ENCODE measurements at regions not wholly inside any gene's neighbourhood (a gene's known extent, or its start where the extent isn't known, plus 50 kb on each side); places are given as distances from the start of the nearest gene placed in this dataset.

DNA sequence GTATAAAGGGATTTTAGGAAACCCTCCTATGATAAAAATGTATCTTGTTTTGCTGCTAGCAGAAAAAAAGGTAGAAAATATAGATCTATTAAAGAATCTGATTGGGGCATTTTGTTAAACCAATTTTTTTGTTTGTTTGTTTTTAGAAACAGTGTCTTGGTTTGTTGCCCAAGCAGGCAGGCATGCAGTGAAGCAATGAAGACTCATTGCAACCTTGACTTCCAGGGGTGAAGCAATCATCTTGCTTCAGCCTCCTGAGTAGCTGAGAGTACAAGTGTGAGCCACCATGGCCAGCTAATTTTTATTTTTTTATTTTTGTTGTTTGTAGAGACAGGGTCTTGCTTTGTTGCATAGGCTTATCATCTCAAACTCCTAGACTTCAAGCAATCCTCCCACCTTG, 755.8 kb upstream of the EDIL3 start:
- H3K27ac ChIP-seq (ENCODE audit: low read length), result no peak overlapping the region
- TF ChIP-seq, protein P1, sequence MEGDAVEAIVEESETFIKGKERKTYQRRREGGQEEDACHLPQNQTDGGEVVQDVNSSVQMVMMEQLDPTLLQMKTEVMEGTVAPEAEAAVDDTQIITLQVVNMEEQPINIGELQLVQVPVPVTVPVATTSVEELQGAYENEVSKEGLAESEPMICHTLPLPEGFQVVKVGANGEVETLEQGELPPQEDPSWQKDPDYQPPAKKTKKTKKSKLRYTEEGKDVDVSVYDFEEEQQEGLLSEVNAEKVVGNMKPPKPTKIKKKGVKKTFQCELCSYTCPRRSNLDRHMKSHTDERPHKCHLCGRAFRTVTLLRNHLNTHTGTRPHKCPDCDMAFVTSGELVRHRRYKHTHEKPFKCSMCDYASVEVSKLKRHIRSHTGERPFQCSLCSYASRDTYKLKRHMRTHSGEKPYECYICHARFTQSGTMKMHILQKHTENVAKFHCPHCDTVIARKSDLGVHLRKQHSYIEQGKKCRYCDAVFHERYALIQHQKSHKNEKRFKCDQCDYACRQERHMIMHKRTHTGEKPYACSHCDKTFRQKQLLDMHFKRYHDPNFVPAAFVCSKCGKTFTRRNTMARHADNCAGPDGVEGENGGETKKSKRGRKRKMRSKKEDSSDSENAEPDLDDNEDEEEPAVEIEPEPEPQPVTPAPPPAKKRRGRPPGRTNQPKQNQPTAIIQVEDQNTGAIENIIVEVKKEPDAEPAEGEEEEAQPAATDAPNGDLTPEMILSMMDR (IDR thresholded peaks at IDR 0.05; ENCODE audit: poor library complexity, severe bottlenecking), result no peak
- TF ChIP-seq RAD21 (conservative IDR thresholded peaks at IDR 0.05), result no peak
- no peak for TF ChIP-seq POLR2AphosphoS5 (IDR thresholded peaks at IDR 0.05)
- no peak for TF ChIP-seq SMC3 (conservative IDR thresholded peaks at IDR 0.05; ENCODE audit: poor library complexity)
- no peak for TF ChIP-seq EZH2 (IDR thresholded peaks at IDR 0.05; ENCODE audit: borderline replicate concordance, insufficient read depth, low read length, poor library complexity, severe bottlenecking)

DNA sequence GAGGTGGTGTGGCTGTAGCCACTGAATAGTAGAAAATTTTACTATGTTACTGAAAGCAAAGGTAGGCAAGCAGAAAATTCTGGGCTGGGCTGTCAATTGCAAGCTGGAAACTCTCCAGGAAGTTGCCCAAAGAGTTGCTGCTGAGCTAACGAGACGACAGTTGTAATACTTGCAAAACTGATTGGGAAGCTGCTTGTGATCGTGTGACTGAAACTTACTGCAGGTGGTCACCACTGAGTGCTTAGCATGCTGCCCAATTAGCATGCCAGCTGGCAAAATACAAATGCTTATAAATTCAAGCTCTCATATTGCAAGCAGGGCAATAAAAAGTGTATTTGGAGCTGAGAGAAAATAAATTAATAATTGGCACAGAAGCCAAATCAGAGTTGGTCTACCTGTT, 758.5 kb upstream of the EDIL3 start:
- Histone ChIP-seq H3K27me3 (ENCODE audit: insufficient read depth, low read depth, low read length) (no peaks in the 10 kb centered on the region), H3K9me2 (ENCODE audit: insufficient read depth, low read length) (no peaks in the 10 kb centered on the region), H3K9me3 (ENCODE audit: low read length) (no peaks in the 10 kb centered on the region), H3K4me3 (ENCODE audit: low read length) (no peak overlapping the region), H3K9ac (ENCODE audit: low read length) (no peak overlapping the region), H3K36me3 (ENCODE audit: insufficient read depth, low read length) (no peaks in the 10 kb centered on the region), H3K27ac (ENCODE audit: low read length) (no peak overlapping the region), H3F3A (ENCODE audit: insufficient read depth, low read length, poor library complexity, severe bottlenecking) (no peaks in the 10 kb centered on the region), H3K4me2 (ENCODE audit: low read length) (no peak overlapping the region), H3K79me2 (replicated peaks; ENCODE audit: insufficient read depth, low read length) (no peaks in the 10 kb centered on the region), H2AFZ (ENCODE audit: low read depth, low read length) (no peak overlapping the region), H4K20me1 (ENCODE audit: insufficient read depth) (no peaks in the 10 kb centered on the region)
- TF ChIP-seq SMC3 (conservative IDR thresholded peaks at IDR 0.05; ENCODE audit: poor library complexity) (no peak), TAF1 (IDR thresholded peaks at IDR 0.05; ENCODE audit: low read depth) (no peak), RAD21 (conservative IDR thresholded peaks at IDR 0.05) (no peak), EP300 (conservative IDR thresholded peaks at IDR 0.05; ENCODE audit: poor library complexity, severe bottlenecking) (no peak), POLR2AphosphoS5 (IDR thresholded peaks at IDR 0.05) (no peak), MXI1 (conservative IDR thresholded peaks at IDR 0.05; ENCODE audit: poor library complexity, severe bottlenecking) (no peak), EZH2 (IDR thresholded peaks at IDR 0.05; ENCODE audit: borderline replicate concordance, insufficient read depth, low read length, poor library complexity, severe bottlenecking) (no peak)
- TF ChIP-seq, protein P2, sequence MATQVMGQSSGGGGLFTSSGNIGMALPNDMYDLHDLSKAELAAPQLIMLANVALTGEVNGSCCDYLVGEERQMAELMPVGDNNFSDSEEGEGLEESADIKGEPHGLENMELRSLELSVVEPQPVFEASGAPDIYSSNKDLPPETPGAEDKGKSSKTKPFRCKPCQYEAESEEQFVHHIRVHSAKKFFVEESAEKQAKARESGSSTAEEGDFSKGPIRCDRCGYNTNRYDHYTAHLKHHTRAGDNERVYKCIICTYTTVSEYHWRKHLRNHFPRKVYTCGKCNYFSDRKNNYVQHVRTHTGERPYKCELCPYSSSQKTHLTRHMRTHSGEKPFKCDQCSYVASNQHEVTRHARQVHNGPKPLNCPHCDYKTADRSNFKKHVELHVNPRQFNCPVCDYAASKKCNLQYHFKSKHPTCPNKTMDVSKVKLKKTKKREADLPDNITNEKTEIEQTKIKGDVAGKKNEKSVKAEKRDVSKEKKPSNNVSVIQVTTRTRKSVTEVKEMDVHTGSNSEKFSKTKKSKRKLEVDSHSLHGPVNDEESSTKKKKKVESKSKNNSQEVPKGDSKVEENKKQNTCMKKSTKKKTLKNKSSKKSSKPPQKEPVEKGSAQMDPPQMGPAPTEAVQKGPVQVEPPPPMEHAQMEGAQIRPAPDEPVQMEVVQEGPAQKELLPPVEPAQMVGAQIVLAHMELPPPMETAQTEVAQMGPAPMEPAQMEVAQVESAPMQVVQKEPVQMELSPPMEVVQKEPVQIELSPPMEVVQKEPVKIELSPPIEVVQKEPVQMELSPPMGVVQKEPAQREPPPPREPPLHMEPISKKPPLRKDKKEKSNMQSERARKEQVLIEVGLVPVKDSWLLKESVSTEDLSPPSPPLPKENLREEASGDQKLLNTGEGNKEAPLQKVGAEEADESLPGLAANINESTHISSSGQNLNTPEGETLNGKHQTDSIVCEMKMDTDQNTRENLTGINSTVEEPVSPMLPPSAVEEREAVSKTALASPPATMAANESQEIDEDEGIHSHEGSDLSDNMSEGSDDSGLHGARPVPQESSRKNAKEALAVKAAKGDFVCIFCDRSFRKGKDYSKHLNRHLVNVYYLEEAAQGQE (IDR thresholded peaks at IDR 0.05; ENCODE audit: borderline replicate concordance), result no peak
- TF ChIP-seq, protein P1 (IDR thresholded peaks at IDR 0.05; ENCODE audit: poor library complexity, severe bottlenecking), result no peak

More for the DNA sequence above, 755.8 kb upstream of the EDIL3 start:
- Histone ChIP-seq H3K4me2 (ENCODE audit: low read length) (no peak overlapping the region), H2AFZ (ENCODE audit: low read depth, low read length) (no peak overlapping the region), H3K79me2 (replicated peaks; ENCODE audit: insufficient read depth, low read length) (no peaks in the 10 kb centered on the region), H3K9me2 (ENCODE audit: insufficient read depth, low read length) (no peaks in the 10 kb centered on the region), H3K9ac (ENCODE audit: low read length) (no peak overlapping the region), H3K9me3 (ENCODE audit: low read length) (no peaks in the 10 kb centered on the region), H3K27me3 (ENCODE audit: insufficient read depth, low read depth, low read length) (no peaks in the 10 kb centered on the region), H4K20me1 (ENCODE audit: insufficient read depth) (no peaks in the 10 kb centered on the region), H3K36me3 (ENCODE audit: insufficient read depth, low read length) (no peaks in the 10 kb centered on the region), H3F3A (ENCODE audit: insufficient read depth, low read length, poor library complexity, severe bottlenecking) (no peaks in the 10 kb centered on the region), H3K4me3 (ENCODE audit: low read length) (no peak overlapping the region)

Measured in neural cell (in vitro differentiated cells).